Activated CD8-positive, alpha-beta T cell treated with anti-CD3 and anti-CD28 coated beads, Interleukin-2, amount 10 ng/mL, durations not matched to agents 7 days and 5 days (primary cell): ENCODE measurements at regions not wholly inside any gene's neighbourhood (a gene's known extent, or its start where the extent isn't known, plus 50 kb on each side); places are given as distances from the start of the nearest gene placed in this dataset.

ENCODE experiments used
- ATAC-seq: fragments of 150-1000 bp; cut with Tn5 transposase; one replicate; pipeline ENCODE4 v1.10.0; 2021; ENCODE audit warnings: moderate library complexity
- CTCF ChIA-PET: fragments of 350-600 bp; sonication (Branson Sonifier 250); formaldehyde crosslinking; loops from one replicate; lab custom pipeline; 2021; ENCODE audit warnings: antibody characterized with exemption; lab: Charles Lee
- POLR2A ChIA-PET: fragments of 350-600 bp; sonication (Branson Sonifier 250); formaldehyde crosslinking; loops from one replicate; lab custom pipeline; 2021; ENCODE audit warnings: antibody characterized with exemption; lab: Charles Lee
- DNase-seq: peaks from one replicate; pipeline ENCODE4 v3.0.0-alpha.2; 2020
- H3K27ac Mint-ChIP-seq: one replicate; pipeline ENCODE4 v1.8.0; 2021; ENCODE audit warnings: mild to moderate bottlenecking, mixed read lengths
- H3K27me3 Mint-ChIP-seq: one replicate; pipeline ENCODE4 v1.8.0; 2021; ENCODE audit warnings: low read depth, mixed read lengths
- H3K36me3 Mint-ChIP-seq: one replicate; pipeline ENCODE4 v1.8.0; 2021; ENCODE audit warnings: low read depth, mixed read lengths
- H3K4me1 Mint-ChIP-seq: one replicate; pipeline ENCODE4 v1.8.0; 2021; ENCODE audit warnings: low read depth, mixed read lengths
- H3K4me3 Mint-ChIP-seq: one replicate; pipeline ENCODE4 v1.8.0; 2021; ENCODE audit warnings: mild to moderate bottlenecking, mixed read lengths
- H3K9me3 Mint-ChIP-seq: one replicate; pipeline ENCODE4 v1.8.0; 2022; ENCODE audit warnings: mixed read lengths; ENCODE audit not compliant: insufficient read depth

DNA sequence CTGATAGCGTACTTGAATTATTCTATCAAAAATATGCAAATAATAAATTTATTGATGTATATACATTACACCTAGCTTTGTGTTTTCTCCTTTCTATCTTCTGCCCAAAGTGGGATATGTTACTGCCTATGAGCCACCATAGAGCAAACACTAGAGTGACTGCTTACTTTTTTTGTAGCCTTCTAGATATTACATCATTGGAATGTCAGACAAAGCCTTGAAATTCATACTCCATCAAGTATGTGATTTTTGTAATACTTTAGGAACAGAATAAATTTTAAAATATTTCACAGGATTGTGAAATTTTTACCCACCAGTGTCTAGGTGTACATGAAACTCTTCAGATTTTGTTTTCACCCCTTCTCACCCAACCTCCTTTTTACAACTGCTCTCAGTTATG lies 787.6 kb downstream of the USP25 start:
- H3K4me3 Mint-ChIP-seq: no peak overlapping the region
- ChIA-PET POLR2A (no interaction called here), CTCF (no interaction called here)
- ATAC-seq (no peak), DNase-seq (no peak)
- H3K27me3 Mint-ChIP-seq: no peaks in the 10 kb centered on the region
- H3K4me1 Mint-ChIP-seq: no peaks in the 10 kb centered on the region
- peaks cover 4% of the 10 kb centered on the region for H3K9me3 Mint-ChIP-seq
- no peaks in the 10 kb centered on the region for H3K36me3 Mint-ChIP-seq
- no peak overlapping the region for H3K27ac Mint-ChIP-seq

DNA sequence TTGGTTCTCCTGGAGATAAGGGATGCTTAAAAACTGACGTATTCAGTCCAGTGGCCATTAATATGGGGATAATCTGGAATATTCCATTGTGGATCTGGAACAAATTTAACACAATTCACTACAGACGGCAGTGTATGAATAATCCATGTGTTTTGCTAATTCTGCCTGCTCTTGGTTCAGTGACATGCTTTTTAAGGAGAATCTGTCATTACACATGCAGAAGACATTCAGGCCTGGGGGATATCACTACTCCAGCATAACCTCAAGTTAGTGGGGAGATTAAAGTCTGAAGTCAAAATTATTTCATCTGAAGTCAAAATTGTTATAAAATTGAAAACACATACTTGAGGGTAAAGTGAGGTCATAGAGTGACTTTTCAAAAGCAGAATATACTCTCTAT lies 789.3 kb downstream of the USP25 start:
- Mint-ChIP-seq H3K9me3 (no peaks in the 10 kb centered on the region), H3K4me1 (no peaks in the 10 kb centered on the region), H3K27ac (no peak overlapping the region), H3K36me3 (no peaks in the 10 kb centered on the region), H3K27me3 (no peaks in the 10 kb centered on the region), H3K4me3 (no peak overlapping the region)
- POLR2A ChIA-PET: no interaction called here
- CTCF ChIA-PET: no interaction called here
- no peak for DNase-seq
- no peak for ATAC-seq

DNA sequence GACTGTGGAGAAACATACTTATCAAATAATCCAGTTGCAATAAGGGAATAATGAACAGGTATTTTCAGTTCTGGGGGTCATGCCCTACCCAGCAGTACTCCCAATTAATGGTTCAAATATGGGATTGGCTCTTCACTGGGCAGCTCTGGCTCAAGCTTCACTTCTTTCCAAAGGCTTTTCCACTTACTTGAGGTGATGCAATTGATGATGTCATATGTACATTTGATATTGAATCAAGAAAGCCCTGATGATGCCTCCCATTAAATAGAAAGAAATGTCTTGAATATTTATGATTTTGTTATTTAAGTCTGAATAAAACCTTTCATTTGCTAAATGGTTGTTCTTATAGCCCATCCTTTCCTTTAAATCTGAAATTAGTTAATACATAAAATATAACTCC lies 789.9 kb downstream of the USP25 start:
- Mint-ChIP-seq H3K36me3 (no peaks in the 10 kb centered on the region), H3K4me1 (no peaks in the 10 kb centered on the region), H3K27me3 (no peaks in the 10 kb centered on the region), H3K27ac (no peak overlapping the region), H3K9me3 (no peaks in the 10 kb centered on the region), H3K4me3 (no peak overlapping the region)
- CTCF ChIA-PET: no interaction called here
- POLR2A ChIA-PET: no interaction called here
- DNase-seq: no peak
- ATAC-seq: no peak

DNA sequence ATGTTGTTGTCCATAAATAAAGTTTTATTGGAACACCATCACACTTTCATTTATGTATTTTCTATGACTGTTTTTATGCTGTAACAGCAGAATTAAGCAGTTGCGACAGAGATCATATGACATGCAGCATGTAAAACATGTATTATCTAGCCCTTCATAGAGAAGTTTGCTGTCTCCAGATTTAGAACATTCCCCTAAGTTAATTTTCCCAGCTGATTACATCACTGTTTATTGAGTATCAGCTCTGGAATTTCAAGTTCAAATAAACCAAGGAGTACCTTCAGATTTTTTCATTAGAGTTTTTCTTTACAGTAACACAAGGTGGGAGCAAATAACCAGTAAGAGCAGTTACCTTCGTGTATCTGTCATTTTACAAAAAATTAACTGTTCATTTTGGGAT lies 792.8 kb downstream of the USP25 start:
- Mint-ChIP-seq H3K36me3 (no peaks in the 10 kb centered on the region), H3K27me3 (no peaks in the 10 kb centered on the region), H3K4me3 (no peak overlapping the region), H3K9me3 (no peaks in the 10 kb centered on the region), H3K27ac (no peak overlapping the region), H3K4me1 (no peaks in the 10 kb centered on the region)
- ChIA-PET POLR2A (no interaction called here), CTCF (no interaction called here)
- no peak for DNase-seq
- ATAC-seq: no peak

GRCh38 chr21:16530656-16531055 lies 800.9 kb downstream of the USP25 start:
- H3K4me1 Mint-ChIP-seq: no peaks in the 10 kb centered on the region

GRCh38 chr21:16532840-16533239 lies 803.1 kb downstream of the USP25 start:
- ATAC-seq: no peak
- no peak overlapping the region for H3K27ac Mint-ChIP-seq
- H3K9me3 Mint-ChIP-seq: peaks cover 23% of the 10 kb centered on the region
- no peak overlapping the region for H3K4me3 Mint-ChIP-seq
- no peaks in the 10 kb centered on the region for H3K36me3 Mint-ChIP-seq
- ChIA-PET POLR2A (no interaction called here), CTCF (no interaction called here)
- no peak for DNase-seq
- no peaks in the 10 kb centered on the region for H3K4me1 Mint-ChIP-seq
- no peaks in the 10 kb centered on the region for H3K27me3 Mint-ChIP-seq

More at GRCh38 chr21:16530656-16531055, 800.9 kb downstream of the USP25 start:
- Mint-ChIP-seq H3K9me3 (peaks cover 23% of the 10 kb centered on the region), H3K27me3 (no peaks in the 10 kb centered on the region), H3K27ac (no peak overlapping the region), H3K4me3 (no peak overlapping the region), H3K36me3 (no peaks in the 10 kb centered on the region)
- POLR2A ChIA-PET: no interaction called here
- CTCF ChIA-PET: no interaction called here
- no peak for ATAC-seq
- DNase-seq: no peak

- no peaks in the 10 kb centered on the region for H3K27me3 Mint-ChIP-seq
- H3K9me3 Mint-ChIP-seq: peaks cover 23% of the 10 kb centered on the region
- H3K4me1 Mint-ChIP-seq: no peaks in the 10 kb centered on the region
- ATAC-seq: no peak
- H3K36me3 Mint-ChIP-seq: no peaks in the 10 kb centered on the region
- DNase-seq: no peak
- no peak overlapping the region for H3K27ac Mint-ChIP-seq
- no peak overlapping the region for H3K4me3 Mint-ChIP-seq
- CTCF ChIA-PET: no interaction called here
- POLR2A ChIA-PET: no interaction called here
Observed at GRCh38 chr21:16533692-16534407, 804.1 kb downstream of the USP25 start.

DNA sequence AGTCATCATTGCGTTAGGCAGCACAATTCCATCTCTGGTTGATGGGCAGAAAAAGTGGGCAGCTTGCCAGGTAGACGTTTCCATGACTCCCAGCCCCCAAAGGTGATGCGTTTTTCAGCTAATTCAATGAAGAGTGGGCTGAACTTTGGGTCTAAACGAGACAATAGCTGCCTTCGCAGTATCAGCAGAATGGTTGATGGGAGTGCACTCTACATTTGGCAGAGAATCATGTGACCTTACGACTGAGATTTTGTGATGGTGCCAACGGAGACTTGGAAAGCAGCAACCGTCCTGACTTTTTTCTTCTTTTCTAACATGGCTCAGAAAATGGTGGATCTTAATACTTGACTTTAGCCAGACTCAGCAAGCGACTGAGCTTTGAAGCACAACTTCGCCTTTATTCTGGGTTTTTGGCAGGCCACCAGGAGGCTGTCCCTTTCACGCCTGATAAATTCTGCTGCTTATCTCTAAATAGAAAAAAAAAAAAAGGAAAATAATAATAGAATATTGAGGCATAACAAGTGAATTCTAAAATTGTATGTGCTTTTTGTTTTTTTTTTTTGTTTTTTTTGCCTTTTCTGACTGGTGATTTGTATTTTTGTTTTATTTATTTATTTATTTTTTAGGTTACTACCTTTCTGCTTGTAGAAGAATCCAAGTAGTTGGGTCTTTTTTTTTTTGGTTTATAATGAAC lies 804.8 kb downstream of the USP25 start:
- ChIA-PET POLR2A (no interaction called here), CTCF (no interaction called here)
- no peaks in the 10 kb centered on the region for H3K4me1 Mint-ChIP-seq
- no peaks in the 10 kb centered on the region for H3K36me3 Mint-ChIP-seq
- H3K9me3 Mint-ChIP-seq: peaks cover 23% of the 10 kb centered on the region
- no peaks in the 10 kb centered on the region for H3K27me3 Mint-ChIP-seq
- DNase-seq (no peak), ATAC-seq (no peak)
- no peak overlapping the region for H3K27ac Mint-ChIP-seq
- no peak overlapping the region for H3K4me3 Mint-ChIP-seq

- ChIA-PET POLR2A (no interaction called here), CTCF (no interaction called here)
- DNase-seq (no peak), ATAC-seq (no peak)
- Mint-ChIP-seq H3K9me3 (peaks cover 22% of the 10 kb centered on the region), H3K27me3 (no peaks in the 10 kb centered on the region), H3K4me3 (no peak overlapping the region), H3K27ac (no peak overlapping the region), H3K4me1 (no peaks in the 10 kb centered on the region), H3K36me3 (no peaks in the 10 kb centered on the region)
Observed at GRCh38 chr21:16535102-16535422, 805.3 kb downstream of the USP25 start.

- H3K4me1 Mint-ChIP-seq: no peaks in the 10 kb centered on the region
- ChIA-PET CTCF (no interaction called here), POLR2A (no interaction called here)
- no peaks in the 10 kb centered on the region for H3K36me3 Mint-ChIP-seq
- no peak overlapping the region for H3K27ac Mint-ChIP-seq
- H3K4me3 Mint-ChIP-seq: no peak overlapping the region
- ATAC-seq (no peak), DNase-seq (no peak)
- H3K9me3 Mint-ChIP-seq: peaks cover 18% of the 10 kb centered on the region
- H3K27me3 Mint-ChIP-seq: no peaks in the 10 kb centered on the region
Observed at GRCh38 chr21:16535626-16536025, 805.8 kb downstream of the USP25 start.

- CTCF ChIA-PET: no interaction called here
- no peaks in the 10 kb centered on the region for H3K27me3 Mint-ChIP-seq
- no peak overlapping the region for H3K27ac Mint-ChIP-seq
- peaks cover 16% of the 10 kb centered on the region for H3K9me3 Mint-ChIP-seq
- POLR2A ChIA-PET: no interaction called here
- no peak for ATAC-seq
- H3K4me3 Mint-ChIP-seq: no peak overlapping the region
- DNase-seq: no peak
- H3K4me1 Mint-ChIP-seq: no peaks in the 10 kb centered on the region
- no peaks in the 10 kb centered on the region for H3K36me3 Mint-ChIP-seq
Observed at GRCh38 chr21:16536140-16536539, 806.4 kb downstream of the USP25 start.

GRCh38 chr21:16536643-16537434 lies 807.1 kb downstream of the USP25 start:
- no peaks in the 10 kb centered on the region for H3K27me3 Mint-ChIP-seq
- H3K4me1 Mint-ChIP-seq: no peaks in the 10 kb centered on the region
- ATAC-seq: no peak
- ChIA-PET CTCF (no interaction called here), POLR2A (no interaction called here)
- no peak overlapping the region for H3K4me3 Mint-ChIP-seq
- H3K36me3 Mint-ChIP-seq: no peaks in the 10 kb centered on the region
- H3K9me3 Mint-ChIP-seq: peaks cover 13% of the 10 kb centered on the region
- DNase-seq: no peak
- no peak overlapping the region for H3K27ac Mint-ChIP-seq
